LoVo (cell line): ENCODE measurements at regions not wholly inside any gene's neighbourhood (a gene's known extent, or its start where the extent isn't known, plus 50 kb on each side); places are given as distances from the start of the nearest gene placed in this dataset.
"Not testable (repeated sequence)": the region's sequence is repeated elsewhere in the genome, so short reads cannot be mapped to it uniquely, and the experiment has no call there.

Experiments
- DNase-seq: peaks from one replicate; pipeline ENCODE4 v3.0.0-alpha.2; 2016; ENCODE audit warnings: low spot score

GRCh38 chr14:43043850-43044249 lies 1437.2 kb downstream of the LRFN5 start:
- DNase-seq, result no peak

DNA sequence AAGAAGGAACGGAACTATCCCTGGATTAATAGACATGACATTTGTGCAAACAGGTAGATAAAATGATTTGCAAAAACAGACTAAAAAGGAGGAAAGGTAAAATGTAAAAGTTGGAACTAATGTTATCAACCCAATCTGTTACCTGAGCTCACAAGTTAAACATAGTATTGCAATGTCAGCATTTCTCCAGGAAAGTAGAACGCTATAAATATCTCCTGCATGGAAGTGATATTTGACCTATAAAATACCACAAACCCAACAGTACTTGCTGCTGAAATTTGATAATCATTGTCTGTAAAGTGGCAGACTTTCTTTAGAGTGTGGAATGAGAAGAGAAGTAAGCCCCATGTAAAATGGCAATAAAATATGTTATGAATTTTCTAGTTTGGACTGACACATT lies 1435.7 kb downstream of the LRFN5 start:
- DNase-seq, result no peak

- no peak for DNase-seq
Measured at GRCh38 chr14:43041976-43042375, 1435.3 kb downstream of the LRFN5 start.

DNA sequence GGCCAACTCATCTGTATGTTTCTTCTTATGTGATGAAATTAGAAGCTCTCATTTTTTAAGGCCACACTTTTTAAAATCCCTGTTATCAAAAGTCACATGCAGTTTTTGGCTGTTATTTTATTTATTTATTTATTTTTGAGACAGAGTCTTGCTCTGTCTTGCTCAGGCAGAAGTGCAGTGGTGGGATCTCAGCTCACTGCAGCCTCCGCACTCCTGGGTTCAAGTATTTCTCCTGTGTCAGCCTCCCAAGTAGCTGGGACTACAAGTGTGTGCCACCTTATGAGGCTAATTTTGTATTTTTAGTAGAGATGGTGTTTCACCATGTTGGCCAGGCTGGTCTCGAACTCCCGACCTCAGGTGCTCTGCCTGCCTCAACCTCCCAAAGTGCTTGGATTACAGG lies 1434.5 kb downstream of the LRFN5 start:
- DNase-seq, result no peak

DNA sequence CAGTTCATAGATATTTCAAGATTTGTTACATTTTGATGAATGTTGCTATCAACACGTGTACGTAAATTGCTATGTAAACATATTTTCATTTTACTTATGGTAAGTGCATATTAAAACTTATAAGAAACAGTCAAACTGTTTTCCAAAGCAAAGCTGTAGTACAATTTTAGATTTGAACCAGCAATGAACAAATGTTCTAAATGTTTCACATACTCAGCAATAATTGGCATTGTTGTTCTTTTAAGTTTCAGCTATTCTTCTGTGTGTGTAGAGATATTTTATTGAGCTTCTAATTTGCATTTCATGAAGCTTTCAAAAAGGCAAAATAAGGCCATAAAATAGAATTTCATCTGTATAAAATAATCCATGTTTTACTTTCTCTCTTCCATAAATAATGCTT lies 1433.2 kb downstream of the LRFN5 start:
- DNase-seq, result no peak

DNA sequence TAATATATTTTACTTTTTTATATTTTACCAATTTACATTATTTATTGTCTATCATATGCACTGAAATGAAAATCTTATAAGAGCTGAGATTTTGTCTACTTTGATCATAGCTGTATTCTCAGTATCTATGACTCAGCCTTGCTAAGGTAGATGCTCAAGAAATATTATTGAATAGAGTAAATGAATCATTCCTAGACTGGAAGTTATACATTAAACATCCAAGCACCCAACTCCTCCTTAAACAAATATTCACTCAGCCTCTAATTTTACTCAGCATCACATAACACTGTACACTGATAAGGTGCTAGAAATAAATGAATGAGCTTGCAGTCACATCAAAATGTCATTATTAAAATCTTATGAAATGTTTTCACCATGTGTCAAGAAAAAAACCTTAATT lies 1424.9 kb downstream of the LRFN5 start:
- DNase-seq, result peak; percentile 4

GRCh38 chr14:43022094-43022800 lies 1415.6 kb downstream of the LRFN5 start:
- no peak for DNase-seq

GRCh38 chr14:43019826-43020225 lies 1413.2 kb downstream of the LRFN5 start:
- no peak for DNase-seq

GRCh38 chr14:43014338-43014737 lies 1407.7 kb downstream of the LRFN5 start:
- DNase-seq, result no peak

GRCh38 chr14:43012817-43013216 lies 1406.1 kb downstream of the LRFN5 start:
- no peak for DNase-seq

GRCh38 chr14:43005807-43006206 lies 1399.1 kb downstream of the LRFN5 start:
- DNase-seq, result no peak

DNA sequence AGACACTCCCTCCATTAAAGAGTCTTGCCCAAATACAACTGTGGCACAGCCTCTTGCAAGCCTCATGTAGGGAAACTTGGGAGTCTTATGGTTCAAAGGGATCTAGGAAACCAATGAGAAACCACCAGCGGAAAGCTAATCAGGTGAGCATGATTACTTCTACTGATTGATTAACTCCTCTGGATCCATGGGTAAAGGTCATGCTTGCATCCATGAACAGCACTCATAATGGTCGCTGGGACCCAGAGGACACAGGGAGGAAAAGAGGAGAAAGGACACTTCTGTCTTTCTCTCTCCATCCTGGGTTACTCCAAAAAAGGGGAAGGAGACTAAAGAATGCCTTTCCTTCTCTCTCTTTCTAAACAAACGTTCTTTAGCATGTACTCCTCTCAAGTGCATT lies 1397.2 kb downstream of the LRFN5 start:
- DNase-seq, result no peak

DNA sequence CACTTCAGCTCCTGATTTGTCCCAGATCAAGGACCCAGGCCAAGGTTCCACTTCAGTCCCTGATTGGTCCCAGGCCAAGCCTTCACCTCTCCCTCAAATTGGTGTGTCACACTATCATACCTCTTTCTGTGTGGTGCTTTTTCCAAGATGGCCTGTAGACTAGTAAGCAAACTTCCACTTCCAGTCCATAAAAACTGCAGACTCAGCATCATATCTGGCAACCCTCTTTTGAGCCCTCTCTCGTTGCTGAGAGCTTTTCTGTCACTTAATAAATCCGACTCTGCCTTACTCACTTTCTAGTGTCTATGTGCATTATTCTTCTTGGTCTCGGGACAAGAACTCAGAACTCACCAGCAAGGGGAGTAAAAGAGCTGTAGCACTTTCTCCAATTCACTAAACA lies 1395.1 kb downstream of the LRFN5 start:
- DNase-seq, result no peak

- no peak for DNase-seq
Measured at GRCh38 chr14:42994051-42994736, 1387.5 kb downstream of the LRFN5 start.

GRCh38 chr14:42992930-42993329 lies 1386.3 kb downstream of the LRFN5 start:
- DNase-seq, result no peak

DNA sequence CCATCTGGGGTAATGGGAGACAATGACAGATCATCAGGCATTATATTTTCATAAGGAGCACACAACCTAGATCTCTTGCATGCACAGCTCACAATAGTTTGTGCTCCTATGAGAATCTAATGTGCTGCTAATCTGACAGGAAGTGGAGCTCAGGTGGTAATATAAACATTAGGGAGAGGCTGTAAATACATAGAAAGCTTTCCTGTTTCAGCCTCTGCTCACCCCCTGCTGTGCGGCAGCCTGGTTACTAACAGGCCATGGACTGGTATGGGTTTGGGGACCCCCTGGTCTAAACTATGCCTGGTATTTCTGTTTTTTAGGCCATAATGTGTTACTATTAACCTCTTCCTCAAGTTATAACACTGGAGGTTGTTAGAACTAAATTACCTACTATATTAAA lies 1373.7 kb downstream of the LRFN5 start:
- no peak for DNase-seq

GRCh38 chr14:42973171-42973570 lies 1366.5 kb downstream of the LRFN5 start:
- not testable (repeated sequence) for DNase-seq

GRCh38 chr14:42965512-42965911 lies 1358.8 kb downstream of the LRFN5 start:
- DNase-seq, result no peak

DNA sequence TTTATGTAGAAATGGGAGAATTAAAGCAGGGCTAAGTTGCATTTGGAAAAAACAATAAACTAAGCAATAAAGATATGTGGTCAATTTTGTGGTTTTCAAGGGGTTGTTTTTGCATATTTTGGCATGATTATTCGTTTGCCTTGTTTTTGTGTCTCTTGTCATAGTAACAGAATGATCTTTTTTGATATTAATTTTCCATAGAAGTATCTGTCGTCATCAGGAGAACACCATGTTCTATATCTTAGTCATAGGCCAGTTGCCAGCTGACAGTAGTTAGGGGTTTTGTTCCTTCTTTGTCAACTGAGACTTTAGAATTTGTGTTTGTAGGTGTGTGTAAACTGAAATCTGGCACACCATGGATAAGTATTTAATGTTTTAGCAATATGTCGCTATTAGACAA lies 1354.8 kb downstream of the LRFN5 start:
- DNase-seq, result no peak

DNA sequence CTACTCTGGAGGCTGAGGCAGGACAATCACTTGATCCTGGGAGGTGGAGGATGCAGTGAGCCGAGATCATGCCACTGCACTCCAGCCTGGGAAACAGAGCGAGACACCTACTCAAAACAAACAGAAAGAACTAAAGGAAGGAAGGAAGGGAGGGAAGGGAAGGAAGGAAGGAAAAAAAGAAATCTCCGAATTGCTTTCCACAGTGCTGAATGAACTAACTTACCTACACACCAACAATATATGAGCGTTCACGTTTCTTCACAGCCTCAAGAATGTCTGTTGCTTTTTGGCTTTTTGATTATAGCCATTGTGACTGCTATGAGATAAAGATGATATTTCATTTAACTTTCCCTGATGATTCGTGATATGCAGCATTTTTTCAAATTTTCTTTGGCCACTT lies 1343.7 kb downstream of the LRFN5 start:
- DNase-seq, result no peak

DNA sequence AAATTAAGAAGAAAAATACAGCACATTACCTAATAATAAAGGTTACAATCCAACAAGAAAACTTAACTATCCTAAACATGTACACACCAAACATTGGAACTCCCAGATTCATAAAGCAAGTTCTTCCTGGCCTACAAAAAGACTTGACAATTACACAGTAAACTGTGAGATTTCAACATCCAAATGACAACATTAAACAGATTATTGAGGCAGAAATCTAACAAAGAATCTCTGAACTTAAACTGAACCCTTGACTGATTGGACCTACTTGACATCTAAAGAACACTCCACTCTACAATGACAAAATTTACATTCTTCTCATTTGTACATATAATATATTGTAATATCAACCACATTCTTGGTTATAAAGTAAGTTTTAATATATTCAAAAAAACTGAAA lies 1341.3 kb downstream of the LRFN5 start:
- DNase-seq, result no peak

DNA sequence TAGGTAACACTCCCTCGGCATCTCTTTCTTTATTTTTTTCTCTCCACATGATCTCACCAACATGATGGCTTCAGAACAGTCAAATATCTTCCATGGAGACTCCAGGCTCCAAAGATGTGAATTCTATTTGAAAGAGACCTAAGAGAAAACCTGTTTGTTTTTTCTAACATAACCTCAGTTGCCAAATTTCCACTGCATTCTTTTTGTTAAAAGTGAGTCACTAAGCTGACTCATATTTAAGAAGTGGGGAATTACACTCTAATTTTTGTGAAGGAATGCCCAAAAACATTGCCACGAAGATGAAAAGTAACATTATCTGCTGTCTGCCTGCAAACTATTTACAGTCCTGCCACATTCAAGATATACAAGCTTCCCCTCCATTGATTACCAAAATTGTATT lies 1337.6 kb downstream of the LRFN5 start:
- DNase-seq, result no peak

GRCh38 chr14:42931308-42931707 lies 1324.6 kb downstream of the LRFN5 start:
- DNase-seq, result no peak
